ENCODE measurements at regions not wholly inside any gene's neighbourhood (a gene's known extent, or its start where the extent isn't known, plus 50 kb on each side); places are given as distances from the start of the nearest gene placed in this dataset.
A peak's percentile ranks its signal among the peaks of the same experiment; 100 is the strongest.

GRCh38 chrX:113935518-113935917 is 648.4 kb upstream of the HTR2C start:
- no peak for TF ChIP-seq CTCF (conservative IDR thresholded peaks at IDR 0.05; ENCODE audit: low read depth, low read length)

GRCh38 chrX:113933931-113934330 is 650.0 kb upstream of the HTR2C start:
- no peak for DNase-seq (ENCODE audit: low read depth)
- no peak for TF ChIP-seq CTCF (conservative IDR thresholded peaks at IDR 0.05; ENCODE audit: low read depth, low read length)

More at GRCh38 chrX:113935518-113935917, 648.4 kb upstream of the HTR2C start:
- no peak overlapping the region for H3K4me3 ChIP-seq (ENCODE audit: low read depth, low read length)
- no peak for DNase-seq (ENCODE audit: low read depth)

GRCh38 chrX:113929004-113929403 is 654.9 kb upstream of the HTR2C start:
- H3K4me3 ChIP-seq (ENCODE audit: low read depth, low read length): no peak overlapping the region
- TF ChIP-seq CTCF (conservative IDR thresholded peaks at IDR 0.05; ENCODE audit: low read depth, low read length): peak; percentile 32
- no peak for DNase-seq (ENCODE audit: low read depth)

More at GRCh38 chrX:113933931-113934330, 650.0 kb upstream of the HTR2C start:
- H3K4me3 ChIP-seq (ENCODE audit: low read depth, low read length): no peak overlapping the region

- TF ChIP-seq CTCF (conservative IDR thresholded peaks at IDR 0.05; ENCODE audit: low read depth, low read length): no peak
- no peak overlapping the region for H3K4me3 ChIP-seq (ENCODE audit: low read depth, low read length)
- no peak for DNase-seq (ENCODE audit: low read depth)
These were observed 663.2 kb upstream of the HTR2C start for GRCh38 chrX:113920661-113921060.

GRCh38 chrX:113919387-113919786 is 664.5 kb upstream of the HTR2C start:
- no peak overlapping the region for H3K4me3 ChIP-seq (ENCODE audit: low read depth, low read length)
- TF ChIP-seq CTCF (conservative IDR thresholded peaks at IDR 0.05; ENCODE audit: low read depth, low read length): no peak
- no peak for DNase-seq (ENCODE audit: low read depth)

- no peak for DNase-seq (ENCODE audit: low read depth)
- H3K4me3 ChIP-seq (ENCODE audit: low read depth, low read length): no peak overlapping the region
- TF ChIP-seq CTCF (conservative IDR thresholded peaks at IDR 0.05; ENCODE audit: low read depth, low read length): no peak
These were observed 677.7 kb upstream of the HTR2C start for GRCh38 chrX:113906168-113906567.

- TF ChIP-seq CTCF (conservative IDR thresholded peaks at IDR 0.05; ENCODE audit: low read depth, low read length): no peak
- no peak overlapping the region for H3K4me3 ChIP-seq (ENCODE audit: low read depth, low read length)
- DNase-seq (ENCODE audit: low read depth): no peak
These were observed 691.0 kb upstream of the HTR2C start for GRCh38 chrX:113892891-113893290.
